ENCODE measurements at regions not wholly inside any gene's neighbourhood (a gene's known extent, or its start where the extent isn't known, plus 50 kb on each side); places are given as distances from the start of the nearest gene placed in this dataset.

GRCh38 chr6:3943331-3943765 is 94.2 kb downstream of the FAM50B start:
- TF ChIP-seq CTCF (IDR thresholded peaks at IDR 0.05; ENCODE audit: low read depth, low read length): no peak
- no peak for TF ChIP-seq EZH2phosphoT487 (IDR thresholded peaks at IDR 0.05; ENCODE audit: low read depth)

Measured in OCI-LY3 (cell line).